Breast epithelium (tissue), 4 donors: ENCODE measurements at regions not wholly inside any gene's neighbourhood (a gene's known extent, or its start where the extent isn't known, plus 50 kb on each side); places are given as distances from the start of the nearest gene placed in this dataset.
A peak's percentile ranks its signal among the peaks of the same experiment; 100 is the strongest.

Source experiments
- DNase-seq, 2 donors: peaks; one replicate each; pipeline ENCODE4 v3.0.0-alpha.2; 2019; ENCODE audit warnings: low spot score in 2 of 2
- H3K27ac ChIP-seq, 2 donors: fragments of 200-600 bp; sonication (generic) in 1 of 2; one replicate each; pipeline ENCODE4 v1.5.1; 2016 to 2019; ENCODE audit warnings: mild to moderate bottlenecking in 1 of 2
- H3K27me3 ChIP-seq, 2 donors: fragments of 200-600 bp; sonication (generic) in 1 of 2; one replicate each; pipeline versions ENCODE4 v1.5.1 to v1.6.0; 2017 to 2019; ENCODE audit warnings: control low read depth in 1 of 2, mild to moderate bottlenecking in 1 of 2
- H3K36me3 ChIP-seq: fragments of 200-600 bp; one replicate; pipeline ENCODE4 v1.5.1; 2019
- H3K4me1 ChIP-seq, 2 donors: fragments of 200-600 bp; sonication (generic); one replicate each; pipeline ENCODE4 v1.5.1; 2016 to 2019; ENCODE audit warnings: control low read depth in 1 of 2
- H3K4me3 ChIP-seq, 3 donors: fragments of 200-600 bp; sonication (generic); 1 replicate in 2 of 3; 2 replicates in 1 of 3; pipeline ENCODE4 v1.5.1; 2016 to 2019; ENCODE audit warnings: mild to moderate bottlenecking in 3 of 3, moderate library complexity in 2 of 3
- H3K9me3 ChIP-seq, 2 donors: fragments of 200-600 bp; sonication (generic) in 1 of 2; one replicate each; pipeline ENCODE4 v1.5.1; 2016 to 2019; ENCODE audit warnings: control low read depth in 1 of 2
- CTCF ChIP-seq, 3 donors: fragments of 450-650 bp; IDR thresholded peaks; one replicate each; pipeline ENCODE4 v1.5.1; 2016 to 2017; ENCODE audit warnings: antibody characterized with exemption in 3 of 3, mild to moderate bottlenecking in 3 of 3, moderate library complexity in 3 of 3
- POLR2A ChIP-seq: fragments of 450-650 bp; IDR thresholded peaks from one replicate; pipeline ENCODE4 v1.6.1; 2016; ENCODE audit warnings: antibody characterized with exemption, mild to moderate bottlenecking, moderate library complexity
- POLR2AphosphoS5 ChIP-seq, 3 donors: sonication (generic); formaldehyde crosslinking; IDR thresholded peaks; one replicate each; pipeline ENCODE4 v1.6.1; 2017; ENCODE audit warnings: antibody characterized with exemption in 3 of 3
- intact Hi-C: fragments of 100-400 bp; cut with DNase I; formaldehyde crosslinking; loops from one replicate; pipeline ENCODE4 v1.15.1; 2023; ENCODE audit warnings: low total_unique reads

GRCh38 chr13:80560609-80561008, 219.7 kb upstream of the SPRY2 start:
- H3K4me1 ChIP-seq, result peaks cover 0 to 8% of the 10 kb centered on the region in 2 donors
- DNase-seq, result no peak
- H3K4me3 ChIP-seq, result no peak overlapping the region
- no peaks in the 10 kb centered on the region for H3K9me3 ChIP-seq
- intact Hi-C loops, result no loop called here
- TF ChIP-seq CTCF (IDR thresholded peaks at IDR 0.05), result no peak
- TF ChIP-seq POLR2A, result no peak
- no peak for TF ChIP-seq POLR2AphosphoS5 (IDR thresholded peaks at IDR 0.05)
- H3K36me3 ChIP-seq, result no peaks in the 10 kb centered on the region
- H3K27ac ChIP-seq, result no peak overlapping the region
- no peaks in the 10 kb centered on the region for H3K27me3 ChIP-seq

GRCh38 chr13:80559944-80560343, 219.0 kb upstream of the SPRY2 start:
- no peak for DNase-seq
- Histone ChIP-seq H3K4me3 (no peak overlapping the region), H3K27ac (no peak overlapping the region), H3K4me1 (peaks cover 0 to 8% of the 10 kb centered on the region in 2 donors), H3K9me3 (no peaks in the 10 kb centered on the region), H3K27me3 (no peaks in the 10 kb centered on the region), H3K36me3 (no peaks in the 10 kb centered on the region)
- TF ChIP-seq POLR2AphosphoS5 (IDR thresholded peaks at IDR 0.05) (no peak), CTCF (IDR thresholded peaks at IDR 0.05) (no peak), POLR2A (no peak)
- intact Hi-C loops, result no loop called here

GRCh38 chr13:80558074-80558473, 217.1 kb upstream of the SPRY2 start:
- Histone ChIP-seq H3K4me1 (peaks cover 0 to 8% of the 10 kb centered on the region in 2 donors), H3K27me3 (no peaks in the 10 kb centered on the region), H3K27ac (peak overlapping the region in 1 of 2 donors; percentile 32), H3K4me3 (no peak overlapping the region), H3K9me3 (no peaks in the 10 kb centered on the region), H3K36me3 (no peaks in the 10 kb centered on the region)
- TF ChIP-seq POLR2A (no peak), CTCF (IDR thresholded peaks at IDR 0.05) (no peak), POLR2AphosphoS5 (IDR thresholded peaks at IDR 0.05) (no peak)
- intact Hi-C loops, result no loop called here
- DNase-seq, result no peak

- no peak overlapping the region for H3K4me3 ChIP-seq
- no peak for DNase-seq
- intact Hi-C loops, result no loop called here
- H3K27me3 ChIP-seq, result no peaks in the 10 kb centered on the region
- H3K27ac ChIP-seq, result no peak overlapping the region
- TF ChIP-seq POLR2A, result no peak
- no peak for TF ChIP-seq CTCF (IDR thresholded peaks at IDR 0.05)
- TF ChIP-seq POLR2AphosphoS5 (IDR thresholded peaks at IDR 0.05), result no peak
- H3K36me3 ChIP-seq, result no peaks in the 10 kb centered on the region
- no peaks in the 10 kb centered on the region for H3K9me3 ChIP-seq
- H3K4me1 ChIP-seq, result no peaks in the 10 kb centered on the region
Measured at GRCh38 chr13:80555796-80556678, 215.1 kb upstream of the SPRY2 start.

GRCh38 chr13:80552851-80553440, 212.0 kb upstream of the SPRY2 start:
- no peak for DNase-seq
- intact Hi-C loops, result no loop called here
- H3K4me3 ChIP-seq, result no peak overlapping the region
- no peaks in the 10 kb centered on the region for H3K36me3 ChIP-seq
- no peaks in the 10 kb centered on the region for H3K27me3 ChIP-seq
- H3K9me3 ChIP-seq, result no peaks in the 10 kb centered on the region
- no peak for TF ChIP-seq POLR2A
- TF ChIP-seq CTCF (IDR thresholded peaks at IDR 0.05), result no peak
- no peak for TF ChIP-seq POLR2AphosphoS5 (IDR thresholded peaks at IDR 0.05)
- peak overlapping the region in 1 of 2 donors; percentile 14 for H3K27ac ChIP-seq
- H3K4me1 ChIP-seq, result no peaks in the 10 kb centered on the region
